ENCODE measurements at regions not wholly inside any gene's neighbourhood (a gene's known extent, or its start where the extent isn't known, plus 50 kb on each side); places are given as distances from the start of the nearest gene placed in this dataset.

GRCh38 chr5:58211441-58211840 is 248.4 kb downstream of the PLK2 start:
- no peaks in the 10 kb centered on the region for H3K27me3 ChIP-seq (replicated peaks; ENCODE audit: insufficient read depth)
- no peak overlapping the region for H3K27ac ChIP-seq
- TF ChIP-seq POLR2A (IDR thresholded peaks at IDR 0.05) = no peak
- no peak for TF ChIP-seq POLR2AphosphoS5 (IDR thresholded peaks at IDR 0.05)
- H3K9me3 ChIP-seq = no peaks in the 10 kb centered on the region
- intact Hi-C loops (cut with DNase I) = no loop called here
- 92% methylated on average over 1 of the region's 1 CpG for WGBS
- no peak for DNase-seq (ENCODE audit: low spot score)
- no peaks in the 10 kb centered on the region for H3K36me3 ChIP-seq
- no peaks in the 10 kb centered on the region for H3K4me1 ChIP-seq (replicated peaks)
- no peak overlapping the region for H3K4me3 ChIP-seq

DNA sequence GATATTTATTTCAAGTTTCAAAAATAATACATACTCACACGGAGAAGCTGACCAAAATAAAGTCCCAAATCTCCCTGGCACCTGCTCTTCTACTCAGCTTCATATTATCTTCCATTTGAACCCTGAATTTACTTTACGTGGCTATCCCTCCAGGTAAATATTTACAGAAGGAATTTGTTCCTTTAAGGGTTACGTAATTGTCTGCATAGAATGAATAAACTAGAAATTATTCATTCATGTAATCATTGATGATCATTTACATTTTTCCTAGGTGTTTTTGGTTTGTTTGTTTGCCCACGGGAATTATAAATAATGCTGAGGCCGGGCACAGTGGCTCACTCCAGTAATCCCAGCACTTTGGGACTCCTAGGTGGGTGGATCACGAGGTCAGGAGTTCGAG is 251.2 kb downstream of the PLK2 start:
- TF ChIP-seq, protein P1, sequence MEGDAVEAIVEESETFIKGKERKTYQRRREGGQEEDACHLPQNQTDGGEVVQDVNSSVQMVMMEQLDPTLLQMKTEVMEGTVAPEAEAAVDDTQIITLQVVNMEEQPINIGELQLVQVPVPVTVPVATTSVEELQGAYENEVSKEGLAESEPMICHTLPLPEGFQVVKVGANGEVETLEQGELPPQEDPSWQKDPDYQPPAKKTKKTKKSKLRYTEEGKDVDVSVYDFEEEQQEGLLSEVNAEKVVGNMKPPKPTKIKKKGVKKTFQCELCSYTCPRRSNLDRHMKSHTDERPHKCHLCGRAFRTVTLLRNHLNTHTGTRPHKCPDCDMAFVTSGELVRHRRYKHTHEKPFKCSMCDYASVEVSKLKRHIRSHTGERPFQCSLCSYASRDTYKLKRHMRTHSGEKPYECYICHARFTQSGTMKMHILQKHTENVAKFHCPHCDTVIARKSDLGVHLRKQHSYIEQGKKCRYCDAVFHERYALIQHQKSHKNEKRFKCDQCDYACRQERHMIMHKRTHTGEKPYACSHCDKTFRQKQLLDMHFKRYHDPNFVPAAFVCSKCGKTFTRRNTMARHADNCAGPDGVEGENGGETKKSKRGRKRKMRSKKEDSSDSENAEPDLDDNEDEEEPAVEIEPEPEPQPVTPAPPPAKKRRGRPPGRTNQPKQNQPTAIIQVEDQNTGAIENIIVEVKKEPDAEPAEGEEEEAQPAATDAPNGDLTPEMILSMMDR (IDR thresholded peaks at IDR 0.05) = no peak
- TF ChIP-seq POLR2A (IDR thresholded peaks at IDR 0.05) (no peak), POLR2AphosphoS5 (IDR thresholded peaks at IDR 0.05) (no peak)
- DNase-seq (ENCODE audit: low spot score) = no peak
- intact Hi-C loops (cut with DNase I) = no loop called here
- Histone ChIP-seq H3K4me3 (no peak overlapping the region), H3K27me3 (replicated peaks; ENCODE audit: insufficient read depth) (no peaks in the 10 kb centered on the region), H3K36me3 (no peaks in the 10 kb centered on the region), H3K4me1 (replicated peaks) (no peaks in the 10 kb centered on the region), H3K27ac (no peak overlapping the region), H3K9me3 (no peaks in the 10 kb centered on the region)
- 85% methylated on average over 7 of the region's 7 CpGs for WGBS

DNA sequence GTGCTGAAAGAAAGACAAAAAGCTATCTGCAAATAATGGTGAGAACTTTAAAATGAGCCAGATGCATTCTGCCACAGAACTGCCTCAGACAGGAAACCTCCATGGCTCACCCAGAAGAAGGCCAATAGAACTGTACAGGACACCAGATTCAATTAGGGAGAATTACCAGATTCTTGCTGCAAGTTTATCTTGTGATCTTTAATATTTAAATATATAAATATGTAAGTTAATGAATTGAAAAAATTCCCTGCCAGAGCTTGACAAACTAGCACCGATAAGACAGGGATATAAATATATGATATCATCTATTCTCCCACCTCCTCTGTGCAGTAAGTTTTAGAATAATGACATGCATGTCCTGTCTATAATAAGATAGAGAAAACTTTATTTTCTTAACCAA is 252.8 kb downstream of the PLK2 start:
- no peaks in the 10 kb centered on the region for H3K9me3 ChIP-seq
- no peak overlapping the region for H3K4me3 ChIP-seq
- H3K27ac ChIP-seq = no peak overlapping the region
- no peak for DNase-seq (ENCODE audit: low spot score)
- H3K27me3 ChIP-seq (replicated peaks; ENCODE audit: insufficient read depth) = no peaks in the 10 kb centered on the region
- 8% methylated on average over 1 of the region's 1 CpG for WGBS
- intact Hi-C loops (cut with DNase I) = no loop called here
- TF ChIP-seq POLR2AphosphoS5 (IDR thresholded peaks at IDR 0.05) = no peak
- TF ChIP-seq, protein P1 (IDR thresholded peaks at IDR 0.05) = no peak
- H3K36me3 ChIP-seq = no peaks in the 10 kb centered on the region
- H3K4me1 ChIP-seq (replicated peaks) = no peaks in the 10 kb centered on the region

DNA sequence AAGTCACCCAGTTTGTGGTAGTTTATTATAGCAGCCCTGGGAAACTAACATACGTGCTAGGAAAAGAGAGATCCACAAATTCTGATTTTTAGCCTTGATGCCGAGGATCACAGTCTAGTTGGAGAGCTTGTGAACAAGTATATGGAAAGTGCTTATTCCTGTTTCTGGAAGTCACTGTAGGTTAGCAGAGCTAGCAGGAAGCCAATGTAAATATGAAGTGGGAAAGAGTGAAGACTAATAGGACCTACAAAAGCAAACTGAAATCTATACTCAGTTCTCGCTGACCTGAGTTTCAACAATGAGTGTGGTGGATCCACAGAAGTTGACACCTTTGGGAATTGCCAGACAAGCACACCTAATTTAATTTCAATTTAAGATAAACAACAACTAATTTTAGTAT is 254.9 kb downstream of the PLK2 start:
- DNase-seq (ENCODE audit: low spot score) = no peak
- intact Hi-C loops (cut with DNase I) = no loop called here
- 78% methylated on average over 3 of the region's 3 CpGs for WGBS
- Histone ChIP-seq H3K9me3 (no peaks in the 10 kb centered on the region), H3K4me1 (replicated peaks) (no peaks in the 10 kb centered on the region), H3K36me3 (no peaks in the 10 kb centered on the region), H3K27me3 (replicated peaks; ENCODE audit: insufficient read depth) (no peaks in the 10 kb centered on the region), H3K4me3 (no peak overlapping the region), H3K27ac (no peak overlapping the region)
- TF ChIP-seq POLR2AphosphoS5 (IDR thresholded peaks at IDR 0.05) (no peak), POLR2A (IDR thresholded peaks at IDR 0.05) (no peak)
- TF ChIP-seq, protein P1 (IDR thresholded peaks at IDR 0.05) = no peak

DNA sequence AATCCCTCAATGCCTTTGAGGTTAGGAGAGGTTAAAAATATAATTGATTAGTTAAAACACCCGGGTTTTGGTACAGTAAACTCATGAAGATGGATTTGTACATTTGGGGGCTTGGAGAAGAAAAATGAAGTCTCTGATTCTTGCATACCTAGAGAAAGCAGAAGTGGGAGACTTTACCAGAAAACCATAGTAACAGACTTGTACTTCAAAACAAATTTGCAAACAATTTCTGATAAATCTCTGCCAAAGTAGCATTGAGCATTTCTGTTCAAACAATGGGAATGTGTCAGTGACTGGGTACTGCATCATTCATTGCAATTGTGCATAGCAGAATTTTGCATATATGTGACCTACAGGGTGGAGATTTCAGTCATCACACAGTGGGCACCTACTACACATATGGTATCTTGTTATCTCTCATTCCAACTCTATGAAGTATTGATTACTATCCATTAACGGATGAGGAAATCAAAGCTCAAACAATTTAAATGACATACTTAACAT is 256.9 kb downstream of the PLK2 start:
- Histone ChIP-seq H3K27me3 (replicated peaks; ENCODE audit: insufficient read depth) (no peaks in the 10 kb centered on the region), H3K9me3 (no peaks in the 10 kb centered on the region), H3K4me1 (replicated peaks) (no peaks in the 10 kb centered on the region), H3K36me3 (no peaks in the 10 kb centered on the region), H3K4me3 (no peak overlapping the region), H3K27ac (no peak overlapping the region)
- no peak for DNase-seq (ENCODE audit: low spot score)
- WGBS = 91% methylated on average over 2 of the region's 2 CpGs
- TF ChIP-seq POLR2A (IDR thresholded peaks at IDR 0.05) = no peak
- TF ChIP-seq, protein P1 (IDR thresholded peaks at IDR 0.05) = no peak
- no peak for TF ChIP-seq POLR2AphosphoS5 (IDR thresholded peaks at IDR 0.05)
- intact Hi-C loops (cut with DNase I) = no loop called here
